Activated CD8-positive, alpha-beta T cell treated with anti-CD3 and anti-CD28 coated beads for 36 hours (primary cell): ENCODE measurements at regions not wholly inside any gene's neighbourhood (a gene's known extent, or its start where the extent isn't known, plus 50 kb on each side); places are given as distances from the start of the nearest gene placed in this dataset.
A peak's percentile ranks its signal among the peaks of the same experiment; 100 is the strongest.

Experiments used
- ATAC-seq: fragments of 200-7000 bp; cut with Tn5 transposase; one replicate; pipeline ENCODE4 v1.10.0; 2021; ENCODE audit warnings: mild to moderate bottlenecking, moderate library complexity
- CTCF ChIA-PET: fragments of 350-600 bp; sonication (Branson Sonifier 250); formaldehyde crosslinking; loops from one replicate; lab custom pipeline; 2021; ENCODE audit warnings: antibody characterized with exemption; lab: Charles Lee
- POLR2A ChIA-PET: fragments of 350-600 bp; sonication (Branson Sonifier 250); formaldehyde crosslinking; loops from one replicate; lab custom pipeline; 2021; ENCODE audit warnings: antibody characterized with exemption; lab: Charles Lee
- DNase-seq: peaks from one replicate; pipeline ENCODE4 v3.0.0-alpha.2; 2020
- H3K27ac Mint-ChIP-seq: one replicate; pipeline ENCODE4 v1.8.0; 2021; ENCODE audit warnings: mild to moderate bottlenecking, mixed read lengths
- H3K27me3 Mint-ChIP-seq: one replicate; pipeline ENCODE4 v1.8.0; 2021; ENCODE audit warnings: mixed read lengths
- H3K36me3 Mint-ChIP-seq: one replicate; pipeline ENCODE4 v1.8.0; 2021; ENCODE audit warnings: low read depth, mixed read lengths
- H3K4me1 Mint-ChIP-seq: one replicate; pipeline ENCODE4 v1.8.0; 2021; ENCODE audit warnings: low read depth, mixed read lengths
- H3K4me3 Mint-ChIP-seq: one replicate; pipeline ENCODE4 v1.8.0; 2021; ENCODE audit warnings: mild to moderate bottlenecking, moderate library complexity, mixed read lengths
- H3K9me3 Mint-ChIP-seq: one replicate; pipeline ENCODE4 v1.8.0; 2021; ENCODE audit warnings: mixed read lengths
- CTCF ChIP-seq: fragments of 200-600 bp; IDR thresholded peaks from one replicate; pipeline ENCODE4 v1.8.0; 2022; ENCODE audit warnings: antibody characterized with exemption, mild to moderate bottlenecking
- intact Hi-C: fragments of 100-400 bp; cut with micrococcal nuclease; formaldehyde crosslinking; loops from one replicate; pipeline ENCODE4 v1.10.0; 2022

GRCh38 chr2:397926-398325 is 110.0 kb upstream of the ALKAL2 start:
- Mint-ChIP-seq H3K4me3 (no peak overlapping the region), H3K4me1 (peaks cover 17% of the 10 kb centered on the region), H3K36me3 (no peaks in the 10 kb centered on the region), H3K9me3 (no peaks in the 10 kb centered on the region), H3K27ac (no peak overlapping the region), H3K27me3 (no peaks in the 10 kb centered on the region)
- no peak for TF ChIP-seq CTCF
- intact Hi-C loops, result no loop called here
- CTCF ChIA-PET, result no interaction called here
- DNase-seq (no peak), ATAC-seq (no peak)
- POLR2A ChIA-PET, result no interaction called here

GRCh38 chr2:397521-397920 is 109.6 kb upstream of the ALKAL2 start:
- no peak overlapping the region for H3K4me3 Mint-ChIP-seq
- DNase-seq, result no peak
- H3K4me1 Mint-ChIP-seq, result peaks cover 20% of the 10 kb centered on the region
- no peak overlapping the region for H3K27ac Mint-ChIP-seq
- no peak for ATAC-seq
- ChIA-PET POLR2A (no interaction called here), CTCF (no interaction called here)
- H3K27me3 Mint-ChIP-seq, result no peaks in the 10 kb centered on the region
- intact Hi-C loops, result no loop called here
- no peaks in the 10 kb centered on the region for H3K36me3 Mint-ChIP-seq
- no peak for TF ChIP-seq CTCF
- no peaks in the 10 kb centered on the region for H3K9me3 Mint-ChIP-seq

- CTCF ChIA-PET, result no interaction called here
- POLR2A ChIA-PET, result no interaction called here
- Mint-ChIP-seq H3K4me3 (no peak overlapping the region), H3K27ac (no peak overlapping the region), H3K36me3 (no peaks in the 10 kb centered on the region), H3K9me3 (no peaks in the 10 kb centered on the region), H3K4me1 (peaks cover 22% of the 10 kb centered on the region), H3K27me3 (no peaks in the 10 kb centered on the region)
- ATAC-seq, result no peak
- intact Hi-C loops, result no loop called here
- no peak for TF ChIP-seq CTCF
- no peak for DNase-seq
Observed at GRCh38 chr2:396903-397302, 109.0 kb upstream of the ALKAL2 start.

- Mint-ChIP-seq H3K9me3 (no peaks in the 10 kb centered on the region), H3K27ac (no peak overlapping the region), H3K36me3 (no peaks in the 10 kb centered on the region), H3K27me3 (no peaks in the 10 kb centered on the region), H3K4me3 (no peak overlapping the region), H3K4me1 (peaks cover 22% of the 10 kb centered on the region)
- no peak for DNase-seq
- POLR2A ChIA-PET, result no interaction called here
- no peak for TF ChIP-seq CTCF
- ATAC-seq, result no peak
- CTCF ChIA-PET, result no interaction called here
- intact Hi-C loops, result no loop called here
Observed at GRCh38 chr2:395886-396285, 108.0 kb upstream of the ALKAL2 start.

GRCh38 chr2:393711-394696 is 106.1 kb upstream of the ALKAL2 start:
- ATAC-seq, result peak; percentile 92
- peak; percentile 85 for DNase-seq
- peak overlapping the region; percentile 67 for H3K4me3 Mint-ChIP-seq
- no peak for TF ChIP-seq CTCF
- H3K4me1 Mint-ChIP-seq, result peaks cover 22% of the 10 kb centered on the region
- POLR2A ChIA-PET, result no interaction called here
- H3K27me3 Mint-ChIP-seq, result no peaks in the 10 kb centered on the region
- H3K27ac Mint-ChIP-seq, result peak overlapping the region; percentile 78
- no peaks in the 10 kb centered on the region for H3K9me3 Mint-ChIP-seq
- intact Hi-C loops, result no loop called here
- no peaks in the 10 kb centered on the region for H3K36me3 Mint-ChIP-seq
- CTCF ChIA-PET, result no interaction called here
